Activated CD8-positive, alpha-beta memory T cell treated with anti-CD3 and anti-CD28 coated beads for 4 hours (primary cell): ENCODE measurements at regions not wholly inside any gene's neighbourhood (a gene's known extent, or its start where the extent isn't known, plus 50 kb on each side); places are given as distances from the start of the nearest gene placed in this dataset.

Experiments
- DNase-seq, 2 donors: peaks; one replicate each; pipeline ENCODE4 v3.0.0-alpha.2; 2020; ENCODE audit warnings: low read depth in 2 of 2

- DNase-seq = no peak
Measured at GRCh38 chr2:43055086-43055912, 171.1 kb downstream of the ZFP36L2 start.

- DNase-seq = no peak
Measured at GRCh38 chr2:43054367-43054766, 172.0 kb downstream of the ZFP36L2 start.

GRCh38 chr2:43052944-43053306 lies 173.5 kb downstream of the ZFP36L2 start:
- DNase-seq = no peak

- no peak for DNase-seq
Measured at GRCh38 chr2:43052204-43052943, 174.0 kb downstream of the ZFP36L2 start.

GRCh38 chr2:43051338-43051737 lies 175.1 kb downstream of the ZFP36L2 start:
- no peak for DNase-seq

- no peak for DNase-seq
Measured at GRCh38 chr2:43050866-43051265, 175.5 kb downstream of the ZFP36L2 start.

- DNase-seq = no peak
Measured at GRCh38 chr2:43049836-43050801, 176.3 kb downstream of the ZFP36L2 start.

- no peak for DNase-seq
Measured at GRCh38 chr2:43047187-43047780, 179.1 kb downstream of the ZFP36L2 start.

GRCh38 chr2:43045866-43046265 lies 180.5 kb downstream of the ZFP36L2 start:
- no peak for DNase-seq

- DNase-seq = no peak
Measured at GRCh38 chr2:43044093-43044681, 182.2 kb downstream of the ZFP36L2 start.

GRCh38 chr2:43043553-43043870 lies 182.9 kb downstream of the ZFP36L2 start:
- DNase-seq = no peak

- DNase-seq = no peak
Measured at GRCh38 chr2:43041661-43042360, 184.6 kb downstream of the ZFP36L2 start.

- no peak for DNase-seq
Measured at GRCh38 chr2:43041173-43041591, 185.2 kb downstream of the ZFP36L2 start.

GRCh38 chr2:43040084-43040854 lies 186.1 kb downstream of the ZFP36L2 start:
- DNase-seq = no peak

GRCh38 chr2:43039376-43040080 lies 186.9 kb downstream of the ZFP36L2 start:
- DNase-seq = no peak

GRCh38 chr2:43038696-43039094 lies 187.7 kb downstream of the ZFP36L2 start:
- DNase-seq = no peak

GRCh38 chr2:43038034-43038695 lies 188.2 kb downstream of the ZFP36L2 start:
- DNase-seq = no peak

GRCh38 chr2:43035922-43036321 lies 190.5 kb downstream of the ZFP36L2 start:
- no peak for DNase-seq

- DNase-seq = no peak
Measured at GRCh38 chr2:43034921-43035320, 191.5 kb downstream of the ZFP36L2 start.
